SK-N-SH (cell line): ENCODE measurements at regions not wholly inside any gene's neighbourhood (a gene's known extent, or its start where the extent isn't known, plus 50 kb on each side); places are given as distances from the start of the nearest gene placed in this dataset.

ENCODE experiments used
- CTCF ChIA-PET: fragments of 300-600, 350-600 bp; formaldehyde crosslinking; extraction: SDS; loops from one replicate; lab custom pipeline; 2021; lab: Yijun Ruan, JAX
- POLR2A ChIA-PET: fragments of 350-600 bp; sonication (Branson Sonifier 250); formaldehyde crosslinking; extraction: SDS; loops from one replicate; lab custom pipeline; 2020; ENCODE audit warnings: antibody characterized with exemption, inconsistent platforms; lab: Yijun Ruan, JAX
- DNase-seq: peaks from one replicate; pipeline ENCODE4 v3.0.0; 2012
- H2AFZ ChIP-seq: fragments of 200-600 bp; sonication (generic); 2 replicates; pipeline ENCODE4 v1.8.1; 2016; ENCODE audit warnings: antibody characterized with exemption, mild to moderate bottlenecking, low read depth
- H3F3A ChIP-seq: fragments of 200-600 bp; sonication (generic); replicated peaks from 2 replicates; pipeline ENCODE3; 2016; ENCODE audit warnings: antibody characterized with exemption, mild to moderate bottlenecking; ENCODE audit not compliant: insufficient read depth
- H3K27ac ChIP-seq, 2 experiments: fragments of 200-500 bp in 1 of 2; fragments of 200-600 bp in 1 of 2; sonication (Bioruptor generic) in 1 of 2; sonication (generic), shearing (Covaris generic) in 1 of 2; 2 replicates each; pipeline versions ENCODE4 v1.5.1 to v1.6.1; 2014 to 2016; ENCODE audit warnings: low read depth in 2 of 2, inconsistent platforms in 1 of 2, low read length in 1 of 2, mild to moderate bottlenecking in 1 of 2, mixed read lengths in 1 of 2
- H3K27me3 ChIP-seq: fragments of 200-600 bp; sonication (generic), shearing (Covaris generic); 2 replicates; pipeline ENCODE4 v1.6.1; 2016; ENCODE audit warnings: mixed run types; ENCODE audit not compliant: insufficient read depth
- H3K36me3 ChIP-seq, 2 experiments: fragments of 200-500 bp in 1 of 2; fragments of 200-600 bp in 1 of 2; sonication (Bioruptor generic) in 1 of 2; sonication (generic) in 1 of 2; replicated peaks in 1 of 2; 2 replicates each; pipeline versions ENCODE3 to v1.5.1; 2014 to 2016; ENCODE audit warnings: low read length in 1 of 2, mild to moderate bottlenecking in 1 of 2; ENCODE audit not compliant: insufficient read depth in 2 of 2, control insufficient read depth in 1 of 2
- H3K4me1 ChIP-seq, 2 experiments: fragments of 200-500 bp in 1 of 2; fragments of 200-600 bp in 1 of 2; sonication (Bioruptor generic) in 1 of 2; sonication (generic), shearing (Covaris generic) in 1 of 2; 2 replicates each; pipeline versions ENCODE4 v1.5.1 to v1.6.1; 2014 to 2016; ENCODE audit warnings: low read depth in 1 of 2, low read length in 1 of 2, mixed run types in 1 of 2; ENCODE audit not compliant: insufficient read depth in 2 of 2, control insufficient read depth in 1 of 2
- H3K4me2 ChIP-seq: fragments of 200-600 bp; sonication (generic), shearing (Covaris generic); 2 replicates; pipeline ENCODE4 v1.6.1; 2017; ENCODE audit warnings: mixed run types
- H3K4me3 ChIP-seq, 2 experiments: fragments of 200-500 bp in 1 of 2; fragments of 200-600 bp in 1 of 2; sonication (Bioruptor generic) in 1 of 2; sonication (generic), shearing (Covaris generic) in 1 of 2; 2 replicates each; pipeline versions ENCODE4 v1.5.1 to v1.8.1; 2014 to 2016; ENCODE audit warnings: low read depth in 2 of 2, inconsistent platforms in 1 of 2, low read length in 1 of 2, mild to moderate bottlenecking in 1 of 2, mixed read lengths in 1 of 2, moderate library complexity in 1 of 2
- H3K79me2 ChIP-seq: fragments of 200-600 bp; sonication (generic); 2 replicates; pipeline ENCODE4 v1.8.1; 2017; ENCODE audit warnings: mild to moderate bottlenecking; ENCODE audit not compliant: insufficient read depth
- H3K9ac ChIP-seq: fragments of 200-600 bp; sonication (generic); 2 replicates; pipeline ENCODE4 v1.6.1; 2017; ENCODE audit warnings: mixed run types
- H3K9me2 ChIP-seq: fragments of 200-600 bp; sonication (generic); 2 replicates; pipeline ENCODE4 v1.6.1; 2017; ENCODE audit warnings: mixed run types
- H3K9me3 ChIP-seq: fragments of 200-600 bp; sonication (generic); 2 replicates; pipeline ENCODE4 v1.6.1; 2017; ENCODE audit warnings: mixed run types, mild to moderate bottlenecking, moderate library complexity
- H4K20me1 ChIP-seq: fragments of 200-600 bp; sonication (generic); 2 replicates; pipeline ENCODE4 v1.6.1; 2017; ENCODE audit warnings: mild to moderate bottlenecking, mixed run types; ENCODE audit not compliant: insufficient read depth
- CHD2 ChIP-seq: fragments of 150-350 bp; IDR thresholded peaks from 2 replicates; pipeline ENCODE4 v1.6.1; 2018; ENCODE audit warnings: low read length; ENCODE audit not compliant: partially characterized antibody
- ELF1 ChIP-seq: IDR thresholded peaks from 2 replicates; pipeline ENCODE4 v1.4.0; 2012
- EP300 ChIP-seq, 2 experiments: IDR thresholded peaks; 2 replicates each; pipeline versions ENCODE4 v1.4.0 to v1.6.1; 2012; ENCODE audit warnings: borderline replicate concordance in 1 of 2, low read depth in 1 of 2, low read length in 1 of 2
- EZH2phosphoT487 ChIP-seq: fragments of 200-600 bp; sonication (generic); IDR thresholded peaks from 2 replicates; pipeline ENCODE4 v1.6.1; 2017; ENCODE audit warnings: low read depth, mixed run types, mild to moderate bottlenecking, antibody characterized with exemption, moderate library complexity, borderline replicate concordance
- FOSL2 ChIP-seq: IDR thresholded peaks from 2 replicates; pipeline ENCODE4 v1.4.0; 2012; ENCODE audit warnings: low read depth, mild to moderate bottlenecking, moderate library complexity, borderline replicate concordance
- GABPA ChIP-seq: IDR thresholded peaks from 2 replicates; pipeline ENCODE4 v1.4.0; 2012; ENCODE audit warnings: low read depth, mild to moderate bottlenecking
- MEF2A ChIP-seq: IDR thresholded peaks from 2 replicates; pipeline ENCODE4 v1.4.0; 2012; ENCODE audit warnings: low read depth, borderline replicate concordance
- MXI1 ChIP-seq: IDR thresholded peaks from 2 replicates; pipeline ENCODE4 v1.6.1; 2012; ENCODE audit warnings: mild to moderate bottlenecking, low read depth, low read length, improper control_type of control experiment
- NRF1 ChIP-seq: IDR thresholded peaks from 2 replicates; pipeline ENCODE4 v1.6.1; 2012; ENCODE audit warnings: low read depth, mild to moderate bottlenecking, low read length
- RCOR1 ChIP-seq: fragments of 150-350 bp; IDR thresholded peaks from 2 replicates; pipeline ENCODE4 v1.6.1; 2017; ENCODE audit warnings: antibody characterized with exemption, low read length
- RFX5 ChIP-seq: IDR thresholded peaks from 2 replicates; pipeline ENCODE4 v1.6.1; 2012; ENCODE audit warnings: mild to moderate bottlenecking, improper control_type of control experiment, low read length
- RXRA ChIP-seq: IDR thresholded peaks from 2 replicates; pipeline ENCODE4 v1.4.0; 2012; ENCODE audit warnings: low read depth, mild to moderate bottlenecking, borderline replicate concordance
- TCF12 ChIP-seq: IDR thresholded peaks from 2 replicates; pipeline ENCODE4 v1.4.0; 2012
- TF ChIP-seq, protein P1 (sequence below): IDR thresholded peaks from 2 replicates; pipeline ENCODE4 v1.6.1; 2012; ENCODE audit warnings: mild to moderate bottlenecking, low read depth, low read length, moderate library complexity

DNA sequence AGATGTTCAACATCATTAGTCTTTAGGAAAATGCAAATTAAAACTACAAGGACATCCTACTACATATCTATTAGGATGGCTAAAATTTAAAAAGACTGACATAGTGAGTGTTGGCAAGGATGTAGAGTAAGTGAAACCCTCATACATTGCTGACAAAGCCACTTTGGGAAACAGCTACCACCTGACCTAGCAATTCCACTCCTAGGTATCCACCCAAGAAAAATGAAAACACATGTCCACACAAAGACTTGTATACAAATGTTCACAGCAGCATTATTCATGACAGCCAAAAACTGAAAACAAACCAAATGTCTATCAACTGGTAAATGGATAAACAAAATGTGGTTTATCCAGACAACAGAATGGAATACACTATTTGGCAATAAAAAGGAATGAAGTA, 51.7 kb upstream of the DOCK9 start:
- no peak overlapping the region for H3K4me3 ChIP-seq
- DNase-seq = no peak

DNA sequence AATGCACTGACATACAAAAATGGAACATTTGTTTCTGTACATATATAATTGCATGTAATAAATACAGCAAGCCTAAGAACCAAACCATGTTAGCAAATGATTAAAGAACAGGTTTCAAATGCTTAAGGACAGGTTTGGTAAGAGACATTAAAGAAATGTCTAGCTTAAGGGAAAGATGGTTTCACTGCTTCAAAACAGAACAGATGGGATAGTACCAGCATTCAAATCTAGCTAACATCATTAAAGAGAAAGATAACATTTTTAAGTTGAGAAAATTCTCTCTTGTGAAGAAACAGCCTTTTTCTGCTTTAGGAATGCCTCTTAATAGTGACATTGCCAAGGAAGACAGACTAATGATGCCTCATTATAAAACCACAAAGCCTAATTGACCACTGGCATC, 52.5 kb upstream of the DOCK9 start:
- Histone ChIP-seq H3K4me1 (no peaks in the 10 kb centered on the region; a peak in 2 of 4 replicates), H3K9me2 (no peaks in the 10 kb centered on the region), H2AFZ (no peak overlapping the region), H3K79me2 (no peaks in the 10 kb centered on the region), H3K9ac (no peak overlapping the region), H3K9me3 (no peaks in the 10 kb centered on the region), H3K27me3 (no peaks in the 10 kb centered on the region), H3K4me2 (no peak overlapping the region), H3K27ac (no peak overlapping the region), H3F3A (peaks cover 6% of the 10 kb centered on the region), H4K20me1 (no peaks in the 10 kb centered on the region), H3K36me3 (no peaks in the 10 kb centered on the region), H3K4me3 (no peak overlapping the region)
- DNase-seq = no peak
- POLR2A ChIA-PET = interaction anchor here (1.1 kb wide), 1 partner anchor 11 kb away, joined by 4 read pairs; no protein-coding TSS in a partner anchor
- no peak for TF ChIP-seq MEF2A
- no peak for TF ChIP-seq MXI1
- TF ChIP-seq NRF1 = no peak
- TF ChIP-seq, protein P1, sequence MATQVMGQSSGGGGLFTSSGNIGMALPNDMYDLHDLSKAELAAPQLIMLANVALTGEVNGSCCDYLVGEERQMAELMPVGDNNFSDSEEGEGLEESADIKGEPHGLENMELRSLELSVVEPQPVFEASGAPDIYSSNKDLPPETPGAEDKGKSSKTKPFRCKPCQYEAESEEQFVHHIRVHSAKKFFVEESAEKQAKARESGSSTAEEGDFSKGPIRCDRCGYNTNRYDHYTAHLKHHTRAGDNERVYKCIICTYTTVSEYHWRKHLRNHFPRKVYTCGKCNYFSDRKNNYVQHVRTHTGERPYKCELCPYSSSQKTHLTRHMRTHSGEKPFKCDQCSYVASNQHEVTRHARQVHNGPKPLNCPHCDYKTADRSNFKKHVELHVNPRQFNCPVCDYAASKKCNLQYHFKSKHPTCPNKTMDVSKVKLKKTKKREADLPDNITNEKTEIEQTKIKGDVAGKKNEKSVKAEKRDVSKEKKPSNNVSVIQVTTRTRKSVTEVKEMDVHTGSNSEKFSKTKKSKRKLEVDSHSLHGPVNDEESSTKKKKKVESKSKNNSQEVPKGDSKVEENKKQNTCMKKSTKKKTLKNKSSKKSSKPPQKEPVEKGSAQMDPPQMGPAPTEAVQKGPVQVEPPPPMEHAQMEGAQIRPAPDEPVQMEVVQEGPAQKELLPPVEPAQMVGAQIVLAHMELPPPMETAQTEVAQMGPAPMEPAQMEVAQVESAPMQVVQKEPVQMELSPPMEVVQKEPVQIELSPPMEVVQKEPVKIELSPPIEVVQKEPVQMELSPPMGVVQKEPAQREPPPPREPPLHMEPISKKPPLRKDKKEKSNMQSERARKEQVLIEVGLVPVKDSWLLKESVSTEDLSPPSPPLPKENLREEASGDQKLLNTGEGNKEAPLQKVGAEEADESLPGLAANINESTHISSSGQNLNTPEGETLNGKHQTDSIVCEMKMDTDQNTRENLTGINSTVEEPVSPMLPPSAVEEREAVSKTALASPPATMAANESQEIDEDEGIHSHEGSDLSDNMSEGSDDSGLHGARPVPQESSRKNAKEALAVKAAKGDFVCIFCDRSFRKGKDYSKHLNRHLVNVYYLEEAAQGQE = no peak
- TF ChIP-seq RXRA = no peak
- TF ChIP-seq EZH2phosphoT487 = no peak
- no peak for TF ChIP-seq FOSL2
- no peak for TF ChIP-seq EP300 (IDR thresholded peaks at IDR 0.05; ENCODE audit: borderline replicate concordance in 1 of 2, low read depth in 1 of 2, low read length in 1 of 2)
- no peak for TF ChIP-seq CHD2
- no peak for TF ChIP-seq RCOR1
- no peak for TF ChIP-seq GABPA
- CTCF ChIA-PET = no interaction called here

More for the DNA sequence above, 51.7 kb upstream of the DOCK9 start:
- Histone ChIP-seq H3K9me3 (no peaks in the 10 kb centered on the region), H3K9me2 (no peaks in the 10 kb centered on the region), H3K4me1 (no peaks in the 10 kb centered on the region; a peak in 2 of 4 replicates), H2AFZ (no peak overlapping the region), H4K20me1 (no peaks in the 10 kb centered on the region), H3K27ac (no peak overlapping the region), H3K36me3 (no peaks in the 10 kb centered on the region), H3K27me3 (no peaks in the 10 kb centered on the region), H3K4me2 (no peak overlapping the region), H3K79me2 (no peaks in the 10 kb centered on the region), H3K9ac (no peak overlapping the region), H3F3A (peaks cover 6% of the 10 kb centered on the region)
- ChIA-PET POLR2A (no interaction called here), CTCF (interaction anchor here (1.4 kb wide), 1 partner anchor 12 kb away, joined by 5 read pairs; no protein-coding TSS in a partner anchor)
- no peak for TF ChIP-seq TCF12
- TF ChIP-seq ELF1 = no peak
- TF ChIP-seq, protein P1 = no peak
- no peak for TF ChIP-seq RCOR1
- TF ChIP-seq RFX5 = no peak
